ENCODE measurements at regions not wholly inside any gene's neighbourhood (a gene's known extent, or its start where the extent isn't known, plus 50 kb on each side); places are given as distances from the start of the nearest gene placed in this dataset.
"Not testable (repeated sequence)": the region's sequence is repeated elsewhere in the genome, so short reads cannot be mapped to it uniquely, and the experiment has no call there.

GRCh38 chr10:34884272-34884952, 69.3 kb upstream of the PARD3 start:
- no peak overlapping the region for H2AFZ ChIP-seq (ENCODE audit: low read depth, low read length)

DNA sequence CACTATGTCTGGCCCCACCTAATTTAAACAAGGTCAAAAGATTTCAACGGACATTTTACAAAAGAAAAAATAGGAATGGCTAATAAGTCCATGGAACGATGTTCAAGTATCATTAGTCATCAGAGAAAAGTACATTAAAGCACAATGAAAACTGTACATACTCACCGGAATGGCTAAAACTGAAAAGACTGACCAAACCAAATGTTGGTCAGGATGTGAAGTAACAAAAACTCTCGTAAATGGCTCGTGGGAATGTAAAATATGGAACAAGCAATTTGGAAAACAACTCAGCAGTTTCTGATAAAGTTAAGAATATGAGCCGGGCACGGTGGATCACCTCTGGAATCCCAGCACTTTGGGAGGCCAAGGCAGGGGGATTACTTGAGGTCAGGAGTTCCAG, 65.7 kb upstream of the PARD3 start:
- H3K4me3 ChIP-seq (ENCODE audit: low read length) = no peak overlapping the region
- H3K9me3 ChIP-seq (ENCODE audit: insufficient read depth, low read length) = no peaks in the 10 kb centered on the region
- H3K4me1 ChIP-seq (ENCODE audit: low read length) = peaks cover 6% of the 10 kb centered on the region; the same call in 1 of the 2 replicates
- TF ChIP-seq, protein P1, sequence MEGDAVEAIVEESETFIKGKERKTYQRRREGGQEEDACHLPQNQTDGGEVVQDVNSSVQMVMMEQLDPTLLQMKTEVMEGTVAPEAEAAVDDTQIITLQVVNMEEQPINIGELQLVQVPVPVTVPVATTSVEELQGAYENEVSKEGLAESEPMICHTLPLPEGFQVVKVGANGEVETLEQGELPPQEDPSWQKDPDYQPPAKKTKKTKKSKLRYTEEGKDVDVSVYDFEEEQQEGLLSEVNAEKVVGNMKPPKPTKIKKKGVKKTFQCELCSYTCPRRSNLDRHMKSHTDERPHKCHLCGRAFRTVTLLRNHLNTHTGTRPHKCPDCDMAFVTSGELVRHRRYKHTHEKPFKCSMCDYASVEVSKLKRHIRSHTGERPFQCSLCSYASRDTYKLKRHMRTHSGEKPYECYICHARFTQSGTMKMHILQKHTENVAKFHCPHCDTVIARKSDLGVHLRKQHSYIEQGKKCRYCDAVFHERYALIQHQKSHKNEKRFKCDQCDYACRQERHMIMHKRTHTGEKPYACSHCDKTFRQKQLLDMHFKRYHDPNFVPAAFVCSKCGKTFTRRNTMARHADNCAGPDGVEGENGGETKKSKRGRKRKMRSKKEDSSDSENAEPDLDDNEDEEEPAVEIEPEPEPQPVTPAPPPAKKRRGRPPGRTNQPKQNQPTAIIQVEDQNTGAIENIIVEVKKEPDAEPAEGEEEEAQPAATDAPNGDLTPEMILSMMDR (IDR thresholded peaks at IDR 0.05; ENCODE audit: low read depth, low read length) = no peak
- TF ChIP-seq EZH2phosphoT487 (IDR thresholded peaks at IDR 0.05; ENCODE audit: low read depth) = no peak
- H4K20me1 ChIP-seq (ENCODE audit: insufficient read depth, low read length) = no peaks in the 10 kb centered on the region
- H3K27me3 ChIP-seq (ENCODE audit: low read depth, low read length) = no peaks in the 10 kb centered on the region
- no peaks in the 10 kb centered on the region for H3K36me3 ChIP-seq (replicated peaks; ENCODE audit: low read depth, low read length)
- no peak overlapping the region for H3K27ac ChIP-seq (ENCODE audit: low read length)
- H3K79me2 ChIP-seq (ENCODE audit: low read length) = no peaks in the 10 kb centered on the region
- no peak overlapping the region for H2AFZ ChIP-seq (ENCODE audit: low read depth, low read length)
- no peak overlapping the region for H3K4me2 ChIP-seq (ENCODE audit: low read length)
- H3K9ac ChIP-seq (ENCODE audit: low read length) = no peak overlapping the region

More at GRCh38 chr10:34884272-34884952, 69.3 kb upstream of the PARD3 start:
- TF ChIP-seq, protein P1 (IDR thresholded peaks at IDR 0.05; ENCODE audit: low read depth, low read length) = no peak
- no peak for TF ChIP-seq EZH2phosphoT487 (IDR thresholded peaks at IDR 0.05; ENCODE audit: low read depth)
- Histone ChIP-seq H3K9me3 (ENCODE audit: insufficient read depth, low read length) (no peaks in the 10 kb centered on the region), H3K79me2 (ENCODE audit: low read length) (no peaks in the 10 kb centered on the region), H3K36me3 (replicated peaks; ENCODE audit: low read depth, low read length) (no peaks in the 10 kb centered on the region), H3K4me2 (ENCODE audit: low read length) (no peak overlapping the region), H3K4me3 (ENCODE audit: low read length) (no peak overlapping the region), H4K20me1 (ENCODE audit: insufficient read depth, low read length) (no peaks in the 10 kb centered on the region), H3K27ac (ENCODE audit: low read length) (no peak overlapping the region), H3K27me3 (ENCODE audit: low read depth, low read length) (no peaks in the 10 kb centered on the region), H3K9ac (ENCODE audit: low read length) (no peak overlapping the region), H3K4me1 (ENCODE audit: low read length) (peaks cover 6% of the 10 kb centered on the region; the same call in 1 of the 2 replicates)

DNA sequence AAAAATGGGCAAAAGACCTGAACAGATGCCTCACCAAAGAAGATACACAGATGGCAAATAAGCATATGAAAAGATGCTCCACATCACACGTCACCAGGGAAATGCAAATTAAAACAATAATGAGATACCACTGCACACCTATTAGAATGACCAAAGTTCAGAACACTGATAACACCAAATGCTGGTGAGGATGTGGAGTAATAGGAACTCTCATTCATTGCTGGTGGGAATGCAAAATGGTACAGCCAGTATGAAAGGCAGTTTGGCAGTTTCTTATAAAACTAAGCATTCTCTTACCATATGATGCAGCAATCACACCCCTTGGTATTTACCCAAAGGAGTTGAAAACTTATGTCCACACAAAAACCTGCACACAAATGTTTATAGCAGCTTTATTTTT, 63.6 kb upstream of the PARD3 start:
- H3K27me3 ChIP-seq (ENCODE audit: low read depth, low read length); H2AFZ ChIP-seq (ENCODE audit: low read depth, low read length); H3K4me3 ChIP-seq (ENCODE audit: low read length); H3K79me2 ChIP-seq (ENCODE audit: low read length); H3K27ac ChIP-seq (ENCODE audit: low read length); H3K4me1 ChIP-seq (ENCODE audit: low read length); H3K9me3 ChIP-seq (ENCODE audit: insufficient read depth, low read length); H3K36me3 ChIP-seq (replicated peaks; ENCODE audit: low read depth, low read length); H3K9ac ChIP-seq (ENCODE audit: low read length); H4K20me1 ChIP-seq (ENCODE audit: insufficient read depth, low read length); H3K4me2 ChIP-seq (ENCODE audit: low read length): not testable (repeated sequence)

DNA sequence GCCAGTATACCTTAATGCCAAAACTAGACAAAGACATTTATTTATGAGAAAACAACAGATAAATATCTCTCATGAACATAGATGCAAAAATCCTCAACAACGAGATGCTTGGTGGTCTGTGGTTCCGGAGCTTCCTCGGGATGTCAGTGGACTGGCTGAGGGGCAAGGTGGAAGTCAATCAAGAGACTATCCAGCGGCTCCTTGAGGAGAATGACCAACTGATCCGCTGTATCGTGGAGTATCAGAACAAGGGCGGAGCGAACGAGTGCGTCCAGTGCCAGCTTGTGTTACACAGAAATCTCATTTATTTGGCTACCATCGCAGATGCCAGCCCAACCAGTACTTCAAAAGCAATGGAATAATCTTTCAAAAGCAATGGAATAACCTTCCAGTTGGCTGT, 60.0 kb upstream of the PARD3 start:
- H3K79me2 ChIP-seq (ENCODE audit: low read length) = no peaks in the 10 kb centered on the region
- no peaks in the 10 kb centered on the region for H4K20me1 ChIP-seq (ENCODE audit: insufficient read depth, low read length)
- H3K4me3 ChIP-seq (ENCODE audit: low read length) = no peak overlapping the region
- no peaks in the 10 kb centered on the region for H3K27me3 ChIP-seq (ENCODE audit: low read depth, low read length)
- H3K4me1 ChIP-seq (ENCODE audit: low read length) = no peaks in the 10 kb centered on the region
- H2AFZ ChIP-seq (ENCODE audit: low read depth, low read length) = no peak overlapping the region
- H3K27ac ChIP-seq (ENCODE audit: low read length) = no peak overlapping the region
- no peak overlapping the region for H3K9ac ChIP-seq (ENCODE audit: low read length)
- no peak overlapping the region for H3K4me2 ChIP-seq (ENCODE audit: low read length)
- H3K36me3 ChIP-seq (replicated peaks; ENCODE audit: low read depth, low read length) = no peaks in the 10 kb centered on the region
- H3K9me3 ChIP-seq (ENCODE audit: insufficient read depth, low read length) = no peaks in the 10 kb centered on the region
- no peak for TF ChIP-seq EZH2phosphoT487 (IDR thresholded peaks at IDR 0.05; ENCODE audit: low read depth)
- TF ChIP-seq, protein P1 (IDR thresholded peaks at IDR 0.05; ENCODE audit: low read depth, low read length) = no peak
